Astrocyte (in vitro differentiated cells and primary cell): ENCODE measurements at regions not wholly inside any gene's neighbourhood (a gene's known extent, or its start where the extent isn't known, plus 50 kb on each side); places are given as distances from the start of the nearest gene placed in this dataset.

Experiments
- EZH2 ChIP-seq: IDR thresholded peaks from 2 replicates; pipeline ENCODE4 v1.6.1; 2012; ENCODE audit warnings: mild to moderate bottlenecking, low read length, inconsistent platforms; ENCODE audit not compliant: insufficient read depth
- TF ChIP-seq, protein P1 (sequence below): IDR thresholded peaks from 2 replicates; pipeline ENCODE4 v1.5.1; 2011; ENCODE audit warnings: low read depth, mild to moderate bottlenecking, inconsistent platforms, low read length, moderate library complexity; ENCODE audit not compliant: insufficient read depth

DNA sequence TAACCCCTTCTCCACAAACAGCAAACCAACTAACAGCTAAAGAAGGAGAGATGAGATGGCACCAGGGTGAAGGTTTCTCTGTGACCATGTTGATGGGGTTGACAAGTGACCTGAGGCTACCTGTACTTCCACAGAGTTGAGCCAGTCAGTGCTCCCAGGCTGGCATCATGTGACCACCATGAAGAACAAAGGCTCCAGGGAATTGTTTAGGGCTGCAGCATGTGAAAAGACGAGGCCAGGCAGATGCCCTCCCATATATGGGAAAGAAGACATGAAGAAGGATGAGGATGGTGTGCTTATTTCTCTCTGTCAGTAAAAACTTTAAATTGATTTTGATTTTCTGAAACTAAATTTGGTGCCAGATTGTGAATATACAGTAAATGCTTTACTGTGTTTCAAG lies 220.6 kb downstream of the OLFM4 start:
- TF ChIP-seq, protein P1, sequence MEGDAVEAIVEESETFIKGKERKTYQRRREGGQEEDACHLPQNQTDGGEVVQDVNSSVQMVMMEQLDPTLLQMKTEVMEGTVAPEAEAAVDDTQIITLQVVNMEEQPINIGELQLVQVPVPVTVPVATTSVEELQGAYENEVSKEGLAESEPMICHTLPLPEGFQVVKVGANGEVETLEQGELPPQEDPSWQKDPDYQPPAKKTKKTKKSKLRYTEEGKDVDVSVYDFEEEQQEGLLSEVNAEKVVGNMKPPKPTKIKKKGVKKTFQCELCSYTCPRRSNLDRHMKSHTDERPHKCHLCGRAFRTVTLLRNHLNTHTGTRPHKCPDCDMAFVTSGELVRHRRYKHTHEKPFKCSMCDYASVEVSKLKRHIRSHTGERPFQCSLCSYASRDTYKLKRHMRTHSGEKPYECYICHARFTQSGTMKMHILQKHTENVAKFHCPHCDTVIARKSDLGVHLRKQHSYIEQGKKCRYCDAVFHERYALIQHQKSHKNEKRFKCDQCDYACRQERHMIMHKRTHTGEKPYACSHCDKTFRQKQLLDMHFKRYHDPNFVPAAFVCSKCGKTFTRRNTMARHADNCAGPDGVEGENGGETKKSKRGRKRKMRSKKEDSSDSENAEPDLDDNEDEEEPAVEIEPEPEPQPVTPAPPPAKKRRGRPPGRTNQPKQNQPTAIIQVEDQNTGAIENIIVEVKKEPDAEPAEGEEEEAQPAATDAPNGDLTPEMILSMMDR = no peak
- TF ChIP-seq EZH2 = no peak
